CD4-positive, alpha-beta T cell treated with Interleukin-15 for 1 hour (primary cell): ENCODE measurements at regions not wholly inside any gene's neighbourhood (a gene's known extent, or its start where the extent isn't known, plus 50 kb on each side); places are given as distances from the start of the nearest gene placed in this dataset.

Experiments used
- DNase-seq: peaks from one replicate; pipeline ENCODE4 v3.0.0-alpha.2; 2020

- DNase-seq = no peak
These were observed 241.7 kb upstream of the MDFIC2 start for GRCh38 chr3:70554170-70554569.

DNA sequence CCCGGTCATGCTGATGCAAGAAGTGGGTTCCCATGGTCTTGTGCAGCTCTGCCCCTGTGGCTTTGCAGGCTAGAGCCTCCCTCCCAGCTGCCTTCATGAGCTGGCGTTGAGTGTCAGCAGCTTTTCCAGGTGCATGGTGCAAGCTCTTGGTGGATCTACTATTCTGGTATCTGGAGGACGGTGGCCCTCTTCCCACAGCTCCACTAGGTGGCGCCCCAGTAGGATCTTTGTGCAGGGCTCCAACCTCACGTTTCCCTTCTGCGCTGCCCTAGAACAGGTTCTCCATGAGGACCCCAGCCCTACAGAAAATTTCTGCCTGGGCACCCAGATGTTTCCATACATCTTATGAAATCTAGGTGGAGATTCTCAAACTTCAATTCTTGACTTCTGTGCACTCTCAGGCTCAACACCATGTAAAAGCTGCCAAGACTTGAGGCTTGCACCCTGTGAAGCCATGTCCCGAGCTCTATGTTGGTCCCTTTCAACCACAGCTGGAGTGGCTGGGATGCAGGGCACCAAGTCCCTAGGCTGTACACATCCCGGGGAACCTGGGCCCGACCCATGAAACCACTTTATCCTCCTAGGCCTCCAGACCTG lies 238.4 kb upstream of the MDFIC2 start:
- peak; percentile 58 for DNase-seq

DNA sequence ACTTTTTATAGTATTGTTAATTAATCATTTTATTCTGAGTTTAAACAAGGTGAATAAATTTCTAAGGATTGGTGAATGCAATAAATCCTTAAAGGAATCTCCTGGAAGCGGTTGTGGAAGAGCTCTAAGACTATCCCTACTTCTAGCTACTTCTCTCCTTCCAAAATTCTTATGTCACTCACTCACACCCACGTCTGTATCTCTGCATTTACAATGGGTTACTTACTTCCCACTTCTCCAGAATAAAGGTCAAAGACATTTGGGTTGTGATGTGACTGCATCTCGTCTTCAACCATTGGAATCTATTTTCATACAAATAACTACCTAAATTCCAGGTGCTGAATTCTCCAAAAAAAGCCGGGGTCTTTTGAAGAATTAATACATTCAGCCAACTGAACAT lies 234.2 kb upstream of the MDFIC2 start:
- DNase-seq = no peak

GRCh38 chr3:70543493-70543892 lies 231.1 kb upstream of the MDFIC2 start:
- DNase-seq = no peak

DNA sequence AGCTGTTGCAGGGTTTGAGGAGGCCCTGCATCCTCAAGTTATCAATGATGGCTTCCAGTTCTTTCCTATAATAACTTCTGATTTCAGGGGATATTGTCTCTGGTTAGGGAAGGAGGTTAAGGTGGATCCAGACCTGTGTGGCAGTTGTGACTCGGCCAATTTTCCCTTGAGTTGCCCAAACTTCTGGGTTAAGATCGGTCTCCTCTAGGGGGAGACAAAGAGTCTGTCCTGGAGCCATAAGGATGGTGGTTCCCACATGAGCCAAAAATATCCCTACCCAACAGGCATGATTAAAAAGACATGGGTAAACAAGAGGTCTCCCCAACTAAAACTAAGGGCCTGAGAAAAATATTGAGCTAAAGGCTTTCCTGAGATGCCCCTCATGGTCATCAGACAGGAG lies 227.5 kb upstream of the MDFIC2 start:
- DNase-seq = no peak

DNA sequence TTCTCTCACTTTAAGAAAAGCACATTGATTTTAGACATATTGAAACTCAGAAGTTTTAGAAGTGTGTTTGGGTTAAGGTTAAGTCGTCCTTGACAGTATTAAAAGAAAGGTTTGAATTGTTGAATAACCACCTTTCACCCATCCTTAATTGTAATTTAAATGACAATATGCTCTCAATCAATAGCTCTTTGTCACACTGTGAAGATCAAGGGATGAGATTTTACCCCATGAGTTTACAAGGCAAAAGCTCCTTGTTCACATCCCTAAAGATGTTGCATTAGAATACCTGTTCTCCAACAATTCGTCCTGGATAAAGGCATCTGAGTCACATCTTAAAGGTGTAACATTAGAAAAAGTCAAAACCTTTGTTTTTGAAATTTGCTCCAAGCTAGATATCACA lies 220.4 kb upstream of the MDFIC2 start:
- no peak for DNase-seq

- no peak for DNase-seq
These were observed 219.5 kb upstream of the MDFIC2 start for GRCh38 chr3:70531838-70532489.

DNA sequence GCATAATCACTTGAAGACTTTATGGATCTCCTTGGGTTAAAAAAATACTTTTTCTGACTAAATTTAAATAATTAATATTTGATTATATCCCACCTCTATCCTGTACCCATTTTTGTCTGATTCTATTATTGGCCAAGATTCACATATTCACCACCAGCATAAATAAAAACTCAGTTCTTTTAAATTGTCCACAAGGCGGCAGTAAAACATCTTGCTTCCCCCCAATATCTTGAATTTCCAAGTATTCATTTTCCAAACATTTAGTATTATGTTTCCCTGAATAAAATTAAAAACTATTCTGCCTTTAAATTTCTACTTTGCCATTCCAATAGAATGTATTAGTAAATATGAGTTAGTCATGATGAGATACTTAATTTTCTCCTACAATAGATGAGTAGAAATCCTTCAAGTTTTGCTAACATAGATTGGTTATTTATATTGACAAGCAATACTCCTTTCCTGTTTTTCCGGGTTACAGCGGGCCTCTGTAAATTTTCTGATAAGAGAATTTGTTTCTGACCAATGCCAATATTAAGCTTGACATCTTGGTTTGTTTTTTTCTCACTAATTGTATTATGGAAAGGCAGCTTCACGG lies 218.7 kb upstream of the MDFIC2 start:
- DNase-seq = no peak

GRCh38 chr3:70530626-70531025 lies 218.2 kb upstream of the MDFIC2 start:
- DNase-seq = no peak

DNA sequence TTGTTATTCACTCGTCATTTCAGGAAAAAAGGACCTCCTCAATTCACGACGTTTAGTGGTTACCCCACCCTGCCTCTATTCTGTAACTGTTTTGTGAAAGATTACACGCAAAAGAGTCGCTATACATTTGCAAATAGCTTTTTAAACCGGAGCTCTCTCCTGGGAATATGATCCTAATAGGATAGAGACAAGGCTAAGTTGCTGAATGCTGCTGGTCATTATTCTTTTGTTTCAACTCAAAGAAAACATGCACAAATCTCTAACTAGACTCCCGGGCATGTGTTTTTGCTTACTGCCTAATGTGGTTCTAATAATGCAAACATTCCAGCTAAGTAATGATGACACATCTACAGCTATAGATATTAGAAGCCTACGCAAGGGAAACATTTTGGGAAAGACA lies 214.6 kb upstream of the MDFIC2 start:
- no peak for DNase-seq

DNA sequence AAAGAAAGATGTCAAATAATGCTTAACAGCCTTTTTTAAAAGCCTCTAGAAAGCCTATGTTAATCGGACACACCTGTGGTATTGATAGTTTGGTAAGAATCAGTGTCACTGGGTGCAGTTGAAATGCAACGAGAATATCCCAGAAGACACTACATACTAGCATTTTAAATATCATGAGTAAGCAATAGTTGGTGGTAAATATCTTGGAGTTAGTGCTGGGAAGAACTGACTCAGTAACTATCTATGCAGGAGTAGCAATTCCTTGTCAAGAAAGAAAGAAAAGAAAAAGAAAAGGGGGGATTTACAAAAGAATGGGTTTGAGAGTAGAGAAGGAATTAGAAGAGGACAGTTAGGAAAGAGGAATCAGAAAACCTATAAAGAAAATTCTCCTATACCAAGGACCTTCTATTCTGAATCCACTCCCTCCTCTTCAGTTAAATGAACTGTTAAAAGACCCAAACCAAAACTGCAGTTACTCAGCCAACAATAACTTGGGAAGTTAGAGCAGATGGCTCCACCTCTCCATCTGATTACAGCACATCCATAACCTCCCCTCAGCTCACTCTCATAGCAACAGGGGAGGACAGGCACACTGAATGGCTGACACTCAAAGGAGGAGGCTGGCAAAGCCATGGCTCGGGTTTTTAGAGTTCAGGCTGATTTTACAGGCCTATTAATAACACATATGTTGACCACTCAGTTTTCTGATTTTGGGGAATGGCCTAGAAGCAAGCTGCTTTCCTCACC lies 207.6 kb upstream of the MDFIC2 start:
- no peak for DNase-seq

DNA sequence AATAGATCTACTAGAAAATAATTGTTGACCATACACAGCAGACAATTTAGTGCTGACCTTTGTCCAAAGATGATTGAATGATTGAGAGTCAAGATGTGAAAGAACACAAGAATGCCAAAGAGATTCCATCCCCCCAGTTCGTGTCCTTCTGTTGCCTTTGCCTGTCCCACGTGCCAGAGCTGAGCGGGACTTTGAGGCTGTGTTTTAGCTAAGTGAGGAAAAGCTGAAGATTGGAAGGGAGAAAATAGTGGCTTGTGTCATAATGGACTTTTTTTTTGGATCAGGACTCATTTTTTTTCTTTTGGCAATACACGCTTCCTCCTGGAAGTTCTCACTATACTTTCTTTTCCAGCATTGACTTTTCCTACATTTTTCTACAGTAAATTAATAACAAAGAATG lies 206.6 kb upstream of the MDFIC2 start:
- no peak for DNase-seq

- no peak for DNase-seq
These were observed 205.9 kb upstream of the MDFIC2 start for GRCh38 chr3:70518356-70518755.

GRCh38 chr3:70517124-70517890 lies 204.9 kb upstream of the MDFIC2 start:
- no peak for DNase-seq

DNA sequence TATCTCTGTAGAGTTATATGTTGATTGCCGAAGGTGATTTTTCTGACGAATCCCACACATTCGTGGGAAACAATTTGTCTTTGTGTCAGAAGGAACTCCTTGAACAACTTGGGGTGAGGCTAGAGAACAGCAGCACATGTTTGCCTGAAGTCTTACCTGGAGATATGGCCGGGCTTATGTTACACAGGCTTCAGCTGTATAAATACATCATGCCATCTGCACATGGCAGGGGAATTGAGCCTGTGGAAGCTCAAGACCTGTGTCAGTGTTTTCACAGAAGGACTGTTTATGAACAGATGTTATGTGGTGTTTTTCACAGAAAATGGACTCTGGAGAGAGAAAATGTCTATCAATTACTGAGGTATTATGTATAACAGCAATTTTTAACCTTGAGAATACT lies 203.6 kb upstream of the MDFIC2 start:
- no peak for DNase-seq

DNA sequence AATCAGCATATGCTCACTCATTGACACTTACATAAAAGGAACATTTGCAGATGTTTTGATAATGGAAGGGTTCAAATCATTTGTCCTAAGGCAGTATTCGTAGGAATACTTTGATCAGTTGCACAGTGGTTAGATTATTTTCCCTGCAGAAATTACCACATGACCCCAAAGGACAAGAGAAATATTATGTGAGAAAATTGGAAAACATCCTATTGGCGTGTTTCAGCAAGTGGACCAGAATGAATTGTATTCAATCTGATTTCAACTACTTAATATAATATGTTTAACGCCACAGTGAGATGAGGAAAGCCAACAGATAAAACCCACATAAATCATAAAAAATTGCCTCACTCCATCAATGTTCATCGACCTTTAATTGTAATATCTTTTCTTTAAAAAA lies 195.0 kb upstream of the MDFIC2 start:
- no peak for DNase-seq

GRCh38 chr3:70506775-70507174 lies 194.3 kb upstream of the MDFIC2 start:
- no peak for DNase-seq

DNA sequence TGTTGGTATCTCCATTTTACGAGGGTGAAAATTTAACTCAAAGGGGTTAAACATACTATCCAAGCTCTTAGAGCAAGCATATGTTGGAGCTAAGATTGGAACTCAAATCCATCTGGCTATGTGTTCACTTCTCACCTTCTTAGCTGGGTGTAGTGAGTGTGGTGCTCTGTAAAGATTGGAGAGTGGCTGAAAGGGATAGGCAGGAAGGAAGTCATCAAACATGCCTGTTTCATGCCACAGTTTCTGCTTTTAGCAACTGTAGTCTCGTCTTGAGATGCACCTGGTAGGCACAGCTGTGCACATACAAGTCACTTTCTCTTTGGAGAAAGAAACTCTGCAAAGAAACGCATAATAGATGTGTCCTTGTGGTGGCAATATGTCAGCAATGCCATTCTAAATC lies 189.1 kb upstream of the MDFIC2 start:
- no peak for DNase-seq

DNA sequence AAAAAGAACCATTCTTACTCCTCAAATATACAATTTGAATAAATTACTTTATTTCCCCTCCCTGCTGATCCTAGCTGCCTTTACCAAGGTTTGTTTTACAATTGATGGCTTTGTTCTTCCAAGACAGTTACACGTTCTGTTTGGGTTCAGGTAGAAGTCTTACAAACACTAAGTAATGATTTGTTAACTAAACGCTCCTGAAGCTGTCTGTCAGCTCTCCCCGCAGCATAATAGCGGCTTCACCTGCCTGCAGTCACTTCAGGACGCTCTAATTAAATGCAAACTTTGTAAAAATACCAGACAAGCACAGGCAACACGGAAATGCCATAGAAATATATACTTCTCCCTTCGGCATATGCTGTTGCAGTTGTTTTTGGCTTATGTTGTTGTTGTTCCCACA lies 176.4 kb upstream of the MDFIC2 start:
- DNase-seq = no peak

DNA sequence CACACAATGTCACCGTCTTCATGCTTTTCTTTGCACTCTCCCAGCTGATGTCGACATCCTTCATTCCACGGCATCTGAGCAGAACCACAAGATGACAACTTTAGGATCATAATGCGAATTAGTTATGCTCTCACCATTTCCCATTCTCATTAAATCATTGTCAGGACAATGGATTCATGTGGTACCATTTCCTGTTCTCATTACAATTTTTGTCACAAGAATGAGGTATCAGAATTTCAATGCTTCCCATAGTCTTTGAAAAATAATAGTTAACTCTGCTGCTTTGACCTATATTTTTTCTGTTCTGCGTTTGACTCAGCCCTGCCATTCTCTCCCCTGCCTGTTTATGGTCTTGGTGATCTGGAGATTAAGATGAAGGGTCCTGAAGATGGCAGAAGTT lies 175.7 kb upstream of the MDFIC2 start:
- no peak for DNase-seq

DNA sequence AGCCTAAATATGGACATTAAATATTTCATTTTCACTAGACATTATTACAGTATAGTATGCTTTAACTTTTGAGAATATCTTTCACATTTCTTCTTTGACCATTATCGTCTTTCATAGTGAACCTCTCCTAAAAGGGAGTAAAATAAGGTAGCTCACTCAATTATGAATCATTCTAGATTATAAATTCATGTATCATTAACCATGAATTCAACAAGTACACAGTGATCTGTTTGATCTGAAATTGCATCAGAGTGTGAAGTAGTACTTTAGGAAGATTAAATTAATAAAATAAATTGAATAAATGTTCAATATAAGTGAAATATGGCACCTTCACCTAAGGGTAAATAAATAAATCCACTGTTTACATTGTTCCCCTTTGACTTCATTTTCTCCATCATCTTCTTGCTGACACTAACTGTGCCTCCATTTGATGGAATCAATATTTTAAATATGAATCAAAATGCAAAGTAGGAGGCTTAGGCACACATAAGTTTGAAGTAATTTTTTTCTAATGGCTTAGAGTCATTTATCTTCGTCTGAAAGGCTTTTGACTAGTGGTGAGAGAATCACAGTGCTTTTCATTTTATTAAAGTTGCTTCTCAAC lies 174.1 kb upstream of the MDFIC2 start:
- DNase-seq = no peak

DNA sequence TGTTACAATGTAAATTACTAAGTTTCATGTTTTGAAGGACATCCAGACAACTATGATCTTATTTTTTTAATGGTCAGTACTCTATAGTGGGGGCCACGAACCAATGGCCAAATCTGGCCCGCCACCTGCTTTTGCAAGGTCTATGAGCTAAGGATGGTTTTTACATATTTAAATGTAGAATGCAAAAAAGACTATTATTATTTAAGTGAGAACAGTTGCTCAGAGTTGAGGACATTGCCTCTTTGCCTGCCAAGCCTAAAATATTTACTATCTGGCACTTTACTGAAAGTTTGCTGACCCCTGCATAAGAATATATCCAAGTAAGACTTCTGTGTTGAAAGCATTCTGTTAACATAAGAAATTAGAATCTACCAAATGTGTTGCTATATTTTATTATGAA lies 163.7 kb upstream of the MDFIC2 start:
- no peak for DNase-seq
